Liver (tissue), 8 donors: ENCODE measurements at regions not wholly inside any gene's neighbourhood (a gene's known extent, or its start where the extent isn't known, plus 50 kb on each side); places are given as distances from the start of the nearest gene placed in this dataset.

Experiments used
- DNase-seq: peaks from one replicate; pipeline ENCODE4 v3.0.0-alpha.2; 2017; ENCODE audit warnings: low spot score
- H3K27ac ChIP-seq, 2 donors: one replicate each; pipeline ENCODE4 v1.7.0; 2013; ENCODE audit warnings: inconsistent platforms in 2 of 2, low read length in 2 of 2, control low read depth in 1 of 2, low read depth in 1 of 2, mild to moderate bottlenecking in 1 of 2
- H3K27me3 ChIP-seq, 4 donors: one replicate each; pipeline versions ENCODE4 v1.6.1 to v1.7.0; 2013; ENCODE audit warnings: low read length in 3 of 4, inconsistent platforms in 1 of 4, mild to moderate bottlenecking in 1 of 4, moderate library complexity in 1 of 4; ENCODE audit not compliant: control insufficient read depth in 4 of 4, insufficient read depth in 4 of 4
- H3K36me3 ChIP-seq, 4 donors: one replicate each; pipeline versions ENCODE4 v1.6.1 to v1.7.0; 2013; ENCODE audit warnings: low read length in 3 of 4, mild to moderate bottlenecking in 3 of 4, low read depth in 1 of 4, moderate library complexity in 1 of 4; ENCODE audit not compliant: control insufficient read depth in 4 of 4, insufficient read depth in 3 of 4
- H3K4me1 ChIP-seq, 4 donors: one replicate each; pipeline versions ENCODE4 v1.6.1 to v1.7.0; 2013; ENCODE audit warnings: low read length in 3 of 4, mild to moderate bottlenecking in 3 of 4, moderate library complexity in 1 of 4; ENCODE audit not compliant: control insufficient read depth in 4 of 4, insufficient read depth in 4 of 4
- H3K4me3 ChIP-seq, 3 donors: one replicate each; pipeline versions ENCODE4 v1.6.1 to v1.7.0; 2013; ENCODE audit warnings: low read length in 3 of 3, control low read depth in 1 of 3, low read depth in 1 of 3, mild to moderate bottlenecking in 1 of 3
- H3K9ac ChIP-seq, 2 donors: one replicate each; pipeline ENCODE4 v1.7.0; 2013; ENCODE audit warnings: low read length in 2 of 2, mild to moderate bottlenecking in 2 of 2, moderate library complexity in 2 of 2, control low read depth in 1 of 2, low read depth in 1 of 2
- H3K9me3 ChIP-seq, 4 donors: one replicate each; pipeline versions ENCODE4 v1.6.1 to v1.7.0; 2013; ENCODE audit warnings: low read length in 3 of 4; ENCODE audit not compliant: control insufficient read depth in 4 of 4
- CTCF ChIP-seq: fragments of 150-350 bp; IDR thresholded peaks from 2 replicates; pipeline ENCODE4 v1.5.1; 2017; ENCODE audit warnings: improper control_type of control experiment, low read depth, low read length; ENCODE audit not compliant: missing input control
- FOXA2 ChIP-seq: IDR thresholded peaks from 2 replicates; pipeline ENCODE4 v1.6.1; 2016; ENCODE audit warnings: antibody characterized with exemption
- GABPA ChIP-seq, 2 donors: IDR thresholded peaks in 1 of 2; conservative IDR thresholded peaks in 1 of 2; 2 replicates each; pipeline ENCODE4 v1.6.1; 2016; ENCODE audit warnings: antibody characterized with exemption in 2 of 2, mild to moderate bottlenecking in 1 of 2, moderate library complexity in 1 of 2
- HNF4G ChIP-seq: IDR thresholded peaks from 2 replicates; pipeline ENCODE4 v1.6.1; 2016; ENCODE audit warnings: antibody characterized with exemption
- NR2F2 ChIP-seq: IDR thresholded peaks from 2 replicates; pipeline ENCODE4 v1.6.1; 2016; ENCODE audit warnings: antibody characterized with exemption
- RXRA ChIP-seq, 2 donors: IDR thresholded peaks; 2 replicates each; pipeline ENCODE4 v1.6.1; 2017 to 2018; ENCODE audit warnings: antibody characterized with exemption in 2 of 2, mild to moderate bottlenecking in 1 of 2
- TAF1 ChIP-seq: conservative IDR thresholded peaks from 2 replicates; pipeline ENCODE4 v1.6.1; 2016; ENCODE audit warnings: antibody characterized with exemption, mild to moderate bottlenecking
- YY1 ChIP-seq: IDR thresholded peaks from 2 replicates; pipeline ENCODE4 v1.6.1; 2016; ENCODE audit warnings: antibody characterized with exemption, mild to moderate bottlenecking
- WGBS: extraction: QIAGEN DNeasy Blood & Tissue Kit; methylation state at CpG from one replicate; pipeline ENCODE4 v1.1.7; 2013; 5-methylcytosine and 5-hydroxymethylcytosine counted together
- TF ChIP-seq, protein P1 (sequence below): IDR thresholded peaks from 2 replicates; pipeline ENCODE4 v1.6.1; 2016; ENCODE audit warnings: antibody characterized with exemption, mild to moderate bottlenecking
- donor health status: healthy.
- donor health status: healthy.
- donor health status: healthy.
- donor health status: healthy.
- donor health status: healthy.

DNA sequence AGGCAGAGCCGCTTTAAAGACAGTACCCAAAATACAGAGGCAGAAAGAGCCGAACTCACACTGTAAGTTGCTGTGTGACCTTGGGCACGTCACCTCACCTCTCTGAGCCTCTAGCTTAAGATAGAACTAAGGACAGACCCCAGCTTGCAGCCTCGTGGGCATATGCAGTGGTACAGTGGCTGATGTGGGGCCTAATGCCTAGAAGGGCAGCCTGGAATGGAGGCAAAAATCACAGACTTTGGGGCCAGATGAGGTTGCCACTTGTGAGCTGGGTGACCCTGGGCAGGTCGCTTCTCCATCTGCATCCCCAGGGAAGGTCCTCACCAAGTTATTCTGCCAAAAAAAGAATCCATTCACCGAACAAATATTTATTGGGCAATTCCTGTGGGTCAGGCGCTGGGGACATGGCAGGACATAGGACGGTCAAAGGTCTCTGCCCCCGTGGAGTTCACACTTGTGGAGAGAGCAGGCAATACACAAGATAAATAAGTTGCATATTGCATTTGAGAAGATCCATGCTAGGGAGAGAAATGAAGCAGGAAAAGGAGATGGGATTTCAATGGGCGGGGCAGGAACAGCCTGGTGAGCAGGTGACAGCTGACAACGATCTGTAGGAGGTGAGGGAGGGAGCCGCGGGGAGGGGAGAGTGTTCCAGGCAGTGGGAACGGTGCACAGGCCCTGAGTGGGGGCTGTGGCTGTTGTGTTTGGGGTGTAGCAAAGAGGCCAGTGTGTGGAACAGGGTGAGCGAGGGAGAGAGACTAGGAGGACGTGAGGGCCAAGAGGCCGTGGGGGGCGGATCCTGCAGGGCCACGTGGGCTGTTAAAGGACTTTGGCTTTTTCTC is 115.2 kb downstream of the CEBPB start (continued):
- TF ChIP-seq CTCF (peak; percentile 40), GABPA (IDR thresholded peaks at IDR 0.05 in 1 of 2, conservative IDR thresholded peaks at IDR 0.05 in 1 of 2) (peak in 1 of 2 donors; percentile 47)
- TF ChIP-seq, protein P1, sequence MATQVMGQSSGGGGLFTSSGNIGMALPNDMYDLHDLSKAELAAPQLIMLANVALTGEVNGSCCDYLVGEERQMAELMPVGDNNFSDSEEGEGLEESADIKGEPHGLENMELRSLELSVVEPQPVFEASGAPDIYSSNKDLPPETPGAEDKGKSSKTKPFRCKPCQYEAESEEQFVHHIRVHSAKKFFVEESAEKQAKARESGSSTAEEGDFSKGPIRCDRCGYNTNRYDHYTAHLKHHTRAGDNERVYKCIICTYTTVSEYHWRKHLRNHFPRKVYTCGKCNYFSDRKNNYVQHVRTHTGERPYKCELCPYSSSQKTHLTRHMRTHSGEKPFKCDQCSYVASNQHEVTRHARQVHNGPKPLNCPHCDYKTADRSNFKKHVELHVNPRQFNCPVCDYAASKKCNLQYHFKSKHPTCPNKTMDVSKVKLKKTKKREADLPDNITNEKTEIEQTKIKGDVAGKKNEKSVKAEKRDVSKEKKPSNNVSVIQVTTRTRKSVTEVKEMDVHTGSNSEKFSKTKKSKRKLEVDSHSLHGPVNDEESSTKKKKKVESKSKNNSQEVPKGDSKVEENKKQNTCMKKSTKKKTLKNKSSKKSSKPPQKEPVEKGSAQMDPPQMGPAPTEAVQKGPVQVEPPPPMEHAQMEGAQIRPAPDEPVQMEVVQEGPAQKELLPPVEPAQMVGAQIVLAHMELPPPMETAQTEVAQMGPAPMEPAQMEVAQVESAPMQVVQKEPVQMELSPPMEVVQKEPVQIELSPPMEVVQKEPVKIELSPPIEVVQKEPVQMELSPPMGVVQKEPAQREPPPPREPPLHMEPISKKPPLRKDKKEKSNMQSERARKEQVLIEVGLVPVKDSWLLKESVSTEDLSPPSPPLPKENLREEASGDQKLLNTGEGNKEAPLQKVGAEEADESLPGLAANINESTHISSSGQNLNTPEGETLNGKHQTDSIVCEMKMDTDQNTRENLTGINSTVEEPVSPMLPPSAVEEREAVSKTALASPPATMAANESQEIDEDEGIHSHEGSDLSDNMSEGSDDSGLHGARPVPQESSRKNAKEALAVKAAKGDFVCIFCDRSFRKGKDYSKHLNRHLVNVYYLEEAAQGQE = peak; percentile 59

DNA sequence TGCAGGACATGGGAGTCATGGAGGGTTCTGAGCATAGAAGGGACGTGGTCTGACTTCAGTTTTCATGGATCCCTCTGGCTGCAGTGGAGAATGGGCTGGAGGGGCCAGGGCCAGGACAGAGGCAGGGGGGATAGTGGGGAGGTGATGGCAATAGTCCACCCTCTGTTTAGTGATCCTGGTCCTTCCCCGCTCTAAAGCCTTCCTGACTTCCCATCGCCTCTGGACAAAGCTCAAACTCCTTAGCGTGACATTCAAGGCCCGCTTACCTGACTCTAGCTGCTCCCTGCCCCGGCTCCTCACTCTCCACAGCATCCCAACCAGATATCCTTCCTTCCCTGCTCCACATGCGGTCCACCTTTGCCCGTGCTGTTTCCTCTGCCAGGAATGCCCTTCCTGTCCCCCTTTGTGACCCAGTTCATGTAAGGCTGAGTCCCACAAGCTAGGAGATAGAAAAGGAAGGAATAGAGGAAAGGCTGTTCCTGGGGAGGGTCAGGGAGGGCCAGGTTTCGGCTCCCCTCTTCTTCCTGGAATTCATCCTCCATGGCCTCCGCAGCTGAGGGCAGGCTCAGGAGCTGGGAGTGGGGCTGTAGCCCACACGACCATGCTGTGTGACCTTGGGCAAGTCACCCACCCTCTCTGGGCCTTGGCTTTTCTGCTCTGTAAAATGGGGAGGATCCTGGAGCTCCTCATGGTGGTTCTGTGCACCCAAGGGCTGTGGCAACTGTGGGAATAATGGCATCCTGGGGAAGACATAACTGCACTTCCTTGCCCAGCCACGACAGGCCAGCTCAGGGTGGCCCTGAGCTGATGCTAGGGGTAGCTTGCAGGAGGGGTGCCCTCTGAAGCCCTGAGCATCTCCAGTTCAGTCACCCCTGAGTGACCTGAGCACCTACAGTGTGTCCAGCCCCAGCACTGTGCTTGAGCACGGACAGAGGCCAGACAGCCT is 116.1 kb downstream of the CEBPB start:
- Histone ChIP-seq H3K9me3 (no peaks in the 10 kb centered on the region), H3K9ac (peak overlapping the region; percentile 70 to 93), H3K36me3 (no peaks in the 10 kb centered on the region), H3K27me3 (no peaks in the 10 kb centered on the region), H3K4me3 (peak overlapping the region in 2 of 3 donors; percentile 5 to 7), H3K27ac (peak overlapping the region; percentile 98 to 99), H3K4me1 (peaks cover 15 to 54% (median 37%) of the 10 kb centered on the region in 4 donors)
- DNase-seq = no peak
- TF ChIP-seq HNF4G = no peak
- peak; percentile 87 for TF ChIP-seq YY1
- 38% methylated on average over 13 of the region's 13 CpGs for WGBS

- H3K9ac ChIP-seq = peak overlapping the region in 1 of 2 donors; percentile 94
- no peaks in the 10 kb centered on the region for H3K27me3 ChIP-seq
- peaks cover 22 to 68% (median 44%) of the 10 kb centered on the region in 4 donors for H3K4me1 ChIP-seq
- no peaks in the 10 kb centered on the region for H3K9me3 ChIP-seq
- H3K36me3 ChIP-seq = no peaks in the 10 kb centered on the region
- WGBS = 42% methylated on average over 3 of the region's 3 CpGs
- H3K27ac ChIP-seq = peak overlapping the region; percentile 98 to 99
- H3K4me3 ChIP-seq = no peak overlapping the region
- DNase-seq = no peak
- TF ChIP-seq FOXA2 (no peak), RXRA (IDR thresholded peaks at IDR 0.05) (no peak), TAF1 (no peak), YY1 (peak; percentile 2), NR2F2 (no peak)
These were observed 117.5 kb downstream of the CEBPB start for GRCh38 chr20:50308166-50308512.
